Neural cell (in vitro differentiated cells): ENCODE measurements at regions not wholly inside any gene's neighbourhood (a gene's known extent, or its start where the extent isn't known, plus 50 kb on each side); places are given as distances from the start of the nearest gene placed in this dataset.

Experiments used
- POLR2AphosphoS5 ChIP-seq: IDR thresholded peaks from 2 replicates; pipeline ENCODE4 v1.6.1; 2012
- TF ChIP-seq, protein P1 (sequence below): fragments of 450-650 bp; IDR thresholded peaks from 2 replicates; pipeline ENCODE4 v1.5.1; 2014; ENCODE audit warnings: antibody characterized with exemption, mild to moderate bottlenecking, moderate library complexity; ENCODE audit not compliant: poor library complexity, severe bottlenecking

DNA sequence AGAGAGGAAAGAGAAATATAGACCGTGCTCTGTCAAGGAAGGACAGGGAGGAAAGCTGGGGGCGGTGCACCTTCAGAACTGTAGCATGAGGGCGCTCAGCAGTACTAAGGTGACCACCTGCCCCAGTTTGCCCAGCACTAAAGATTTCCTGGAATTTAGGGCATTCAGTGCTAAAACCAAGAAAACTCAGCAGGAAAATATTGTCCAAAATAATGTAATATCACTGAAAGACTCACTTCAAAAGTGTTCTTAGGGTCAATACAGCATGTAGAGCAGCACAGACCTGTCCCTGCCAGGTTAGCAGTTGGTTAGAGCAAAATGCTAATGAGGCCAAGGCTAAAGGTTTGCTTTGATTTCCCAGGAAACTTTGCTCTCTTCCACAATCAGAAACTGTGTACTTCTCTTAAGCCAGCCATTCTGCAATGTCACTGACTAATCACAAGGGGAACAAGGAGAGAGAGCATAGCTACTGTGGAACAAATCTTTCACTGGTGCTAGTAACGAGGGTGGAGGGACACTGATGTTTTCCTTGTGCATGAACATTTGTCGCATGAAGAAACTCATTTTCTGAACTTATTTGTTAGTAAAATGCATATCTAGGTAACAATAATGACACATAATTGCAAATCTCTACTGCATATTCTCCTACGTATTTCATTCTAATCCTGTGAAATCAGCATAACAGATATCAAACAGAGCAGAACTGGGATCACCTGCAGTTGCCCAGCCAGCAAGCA is 53.0 kb upstream of the GRAMD2B start:
- no peak for TF ChIP-seq POLR2AphosphoS5
- TF ChIP-seq, protein P1, sequence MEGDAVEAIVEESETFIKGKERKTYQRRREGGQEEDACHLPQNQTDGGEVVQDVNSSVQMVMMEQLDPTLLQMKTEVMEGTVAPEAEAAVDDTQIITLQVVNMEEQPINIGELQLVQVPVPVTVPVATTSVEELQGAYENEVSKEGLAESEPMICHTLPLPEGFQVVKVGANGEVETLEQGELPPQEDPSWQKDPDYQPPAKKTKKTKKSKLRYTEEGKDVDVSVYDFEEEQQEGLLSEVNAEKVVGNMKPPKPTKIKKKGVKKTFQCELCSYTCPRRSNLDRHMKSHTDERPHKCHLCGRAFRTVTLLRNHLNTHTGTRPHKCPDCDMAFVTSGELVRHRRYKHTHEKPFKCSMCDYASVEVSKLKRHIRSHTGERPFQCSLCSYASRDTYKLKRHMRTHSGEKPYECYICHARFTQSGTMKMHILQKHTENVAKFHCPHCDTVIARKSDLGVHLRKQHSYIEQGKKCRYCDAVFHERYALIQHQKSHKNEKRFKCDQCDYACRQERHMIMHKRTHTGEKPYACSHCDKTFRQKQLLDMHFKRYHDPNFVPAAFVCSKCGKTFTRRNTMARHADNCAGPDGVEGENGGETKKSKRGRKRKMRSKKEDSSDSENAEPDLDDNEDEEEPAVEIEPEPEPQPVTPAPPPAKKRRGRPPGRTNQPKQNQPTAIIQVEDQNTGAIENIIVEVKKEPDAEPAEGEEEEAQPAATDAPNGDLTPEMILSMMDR = no peak
